GM12878 (cell line): ENCODE measurements at regions not wholly inside any gene's neighbourhood (a gene's known extent, or its start where the extent isn't known, plus 50 kb on each side); places are given as distances from the start of the nearest gene placed in this dataset.

Experiments
- ATAC-seq: fragments of 200-7000 bp; cut with Tn5 transposase; 3 replicates; pipeline ENCODE4 v1.9.1; 2020; ENCODE audit warnings: mild to moderate bottlenecking, moderate library complexity
- BruUV-seq: library from RNA; stranded (reverse); fragments of 400-500 nt; replicated peaks from 2 replicates; lab custom pipeline; 2021; lab: Mats Ljungman, UMichigan
- CTCF ChIA-PET: fragments of 300-600 bp; sonication (Branson Sonifier 250); formaldehyde crosslinking; extraction: SDS; loops from one replicate; lab custom pipeline; 2021; ENCODE audit warnings: inconsistent platforms; lab: Yijun Ruan, JAX
- POLR2A ChIA-PET: fragments of 350-600 bp; formaldehyde crosslinking; extraction: SDS; loops from one replicate; lab custom pipeline; 2021; ENCODE audit warnings: inconsistent platforms; lab: Charles Lee
- RAD21 ChIA-PET: fragments of 300-600 bp; sonication (Branson Sonifier 250); formaldehyde crosslinking; loops from one replicate; lab custom pipeline; 2023; ENCODE audit warnings: antibody characterized with exemption; ENCODE audit not compliant: unreplicated experiment; lab: Charles Lee
- SMC1A ChIA-PET: fragments of 300-600 bp; sonication (Branson Sonifier 250); formaldehyde crosslinking; loops from one replicate; lab custom pipeline; 2023; ENCODE audit not compliant: unreplicated experiment, uncharacterized antibody; lab: Charles Lee
- DNase-seq: peaks from one replicate; pipeline ENCODE4 v3.0.0-alpha.2; 2011; ENCODE audit warnings: low read depth, low spot score
- FAIRE-seq: peaks from 3 replicates; lab custom pipeline; 2011; peaks lifted over from hg19 to GRCh38; lab: Jason Lieb, UNC
- H2AFZ ChIP-seq: 2 replicates; pipeline ENCODE4 v1.6.0; 2011; ENCODE audit warnings: low read depth, low read length, control low read depth; ENCODE audit not compliant: control insufficient read depth
- H3K27ac ChIP-seq: 2 replicates; pipeline ENCODE4 v1.5.1; 2011; ENCODE audit warnings: control low read depth; ENCODE audit not compliant: control insufficient read depth, insufficient read depth
- H3K27me3 ChIP-seq, 2 experiments: replicated peaks in 1 of 2; 2 replicates each; pipeline versions ENCODE4 v1.6.0 to v1.6.1; 2011; ENCODE audit warnings: low read length in 1 of 2; ENCODE audit not compliant: control insufficient read depth in 2 of 2, insufficient read depth in 2 of 2
- H3K36me3 ChIP-seq, 2 experiments: 2 replicates each; pipeline ENCODE4 v1.5.1; 2011; ENCODE audit warnings: low read length in 1 of 2; ENCODE audit not compliant: control insufficient read depth in 2 of 2, insufficient read depth in 2 of 2
- H3K4me1 ChIP-seq: 2 replicates; pipeline ENCODE4 v1.6.1; 2011; ENCODE audit warnings: mild to moderate bottlenecking, low read length, moderate library complexity, mixed read lengths; ENCODE audit not compliant: control insufficient read depth, insufficient read depth
- H3K4me2 ChIP-seq: 2 replicates; pipeline ENCODE4 v1.6.0; 2011; ENCODE audit warnings: control low read depth; ENCODE audit not compliant: control insufficient read depth, insufficient read depth
- H3K4me3 ChIP-seq: fragments of 200-600 bp; sonication (generic); 2 replicates; pipeline ENCODE4 v1.5.1; 2016
- H3K79me2 ChIP-seq: 2 replicates; pipeline ENCODE4 v1.6.0; 2011; ENCODE audit warnings: low read length; ENCODE audit not compliant: control insufficient read depth, insufficient read depth
- H3K9ac ChIP-seq: 2 replicates; pipeline ENCODE4 v1.8.0; 2011; ENCODE audit warnings: low read length, control low read depth, mixed read lengths; ENCODE audit not compliant: control insufficient read depth, insufficient read depth
- H3K9me3 ChIP-seq: replicated peaks from 3 replicates; pipeline ENCODE4 v1.5.1; 2011; ENCODE audit warnings: mild to moderate bottlenecking, low read length; ENCODE audit not compliant: control insufficient read depth, insufficient read depth
- H4K20me1 ChIP-seq: 2 replicates; pipeline ENCODE4 v1.6.0; 2011; ENCODE audit not compliant: control insufficient read depth, insufficient read depth
- EED ChIP-seq: sonication (generic); IDR thresholded peaks from 2 replicates; pipeline ENCODE4 v1.6.1; 2016; ENCODE audit warnings: antibody characterized with exemption, low read depth
- EP300 ChIP-seq, 2 experiments: fragments of 150-350 bp in 1 of 2; IDR thresholded peaks; 2 replicates each; pipeline ENCODE4 v1.6.1; 2011 to 2012; ENCODE audit warnings: low read depth in 2 of 2, low read length in 2 of 2, borderline replicate concordance in 1 of 2, improper control_type of control experiment in 1 of 2, inconsistent platforms in 1 of 2; ENCODE audit not compliant: control insufficient read depth in 1 of 2
- MTA2 ChIP-seq: fragments of 450-650 bp; IDR thresholded peaks from 2 replicates; pipeline ENCODE4 v1.6.1; 2016; ENCODE audit warnings: low read depth, mild to moderate bottlenecking, moderate library complexity
- NFXL1 ChIP-seq: fragments of 450-650 bp; IDR thresholded peaks from 2 replicates; pipeline ENCODE4 v1.6.1; 2017; ENCODE audit warnings: antibody characterized with exemption, mild to moderate bottlenecking, borderline replicate concordance
- NR2F1 ChIP-seq: fragments of 450-650 bp; conservative IDR thresholded peaks from 2 replicates; pipeline ENCODE4 v1.6.1; 2017; ENCODE audit warnings: mild to moderate bottlenecking
- PKNOX1 ChIP-seq: fragments of 450-650 bp; IDR thresholded peaks from 2 replicates; pipeline ENCODE4 v1.6.1; 2016; ENCODE audit warnings: mild to moderate bottlenecking
- SMC3 ChIP-seq: IDR thresholded peaks from 2 replicates; pipeline ENCODE4 v1.6.1; 2011; ENCODE audit warnings: low read length, improper control_type of control experiment, borderline replicate concordance
- ZNF384 ChIP-seq: IDR thresholded peaks from 2 replicates; pipeline ENCODE4 v1.6.1; 2012; ENCODE audit warnings: low read depth, mild to moderate bottlenecking, low read length, improper control_type of control experiment, borderline replicate concordance
- WGBS: methylation state at CpG from one replicate; pipeline ENCODE4 v1.1.6; 2016; ENCODE audit warnings: low lambda C conversion rate; ENCODE audit not compliant: insufficient replicate concordance, insufficient coverage; ENCODE audit errors: missing lambda C conversion rate; 5-methylcytosine and 5-hydroxymethylcytosine counted together
- in situ Hi-C: fragments of 300-500 bp; cut with MboI; formaldehyde crosslinking; loops from 9 replicates; pipeline ENCODE4 v1.14.3; 2018; ENCODE audit warnings: mixed read lengths
- intact Hi-C: fragments of 100-400 bp; cut with micrococcal nuclease; formaldehyde crosslinking; loops from one replicate; pipeline ENCODE4 v1.14.2; 2022; ENCODE audit not compliant: unreplicated experiment
- TF ChIP-seq, protein P1 (sequence below): IDR thresholded peaks from 2 replicates; pipeline ENCODE4 v1.6.1; 2011; ENCODE audit warnings: mild to moderate bottlenecking, low read depth, low read length, moderate library complexity; ENCODE audit not compliant: insufficient replicate concordance
- TF ChIP-seq, protein P2 (sequence below): fragments of 450-650 bp; IDR thresholded peaks from 2 replicates; pipeline ENCODE4 v1.6.1; 2016; ENCODE audit warnings: mild to moderate bottlenecking, moderate library complexity, borderline replicate concordance

DNA sequence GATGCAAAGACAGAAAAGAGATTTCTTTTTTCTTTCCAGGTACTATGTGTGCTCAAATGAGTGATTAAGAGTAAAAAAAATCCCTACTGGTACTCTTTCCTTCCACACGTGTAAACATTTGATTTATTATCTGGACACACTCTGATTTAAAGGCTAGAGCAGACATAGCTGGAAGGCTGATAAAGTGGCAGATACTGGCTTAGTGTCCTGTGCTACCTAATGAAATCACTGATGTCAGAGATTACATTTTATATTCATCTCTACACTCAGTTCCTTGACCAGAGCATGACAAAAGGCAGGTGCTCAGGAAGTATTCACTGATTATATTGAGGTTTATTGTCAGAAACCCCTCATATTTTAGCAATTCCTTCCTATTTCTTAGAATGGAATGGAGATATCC, 136.6 kb upstream of the SLC38A2 start:
- FAIRE-seq (no peak), ATAC-seq (no peak), DNase-seq (no peak)
- H3K36me3 ChIP-seq = no peaks in the 10 kb centered on the region
- H3K9ac ChIP-seq = no peak overlapping the region
- H3K27me3 ChIP-seq = no peaks in the 10 kb centered on the region
- H4K20me1 ChIP-seq = no peaks in the 10 kb centered on the region
- H3K79me2 ChIP-seq = no peaks in the 10 kb centered on the region
- H3K4me3 ChIP-seq = no peak overlapping the region
- SMC1A ChIA-PET = interaction anchor here (2.1 to 2.2 kb wide), 2 partner anchors 12 to 14 kb away, joined by 6 to 7 read pairs; no protein-coding TSS in a partner anchor
- RAD21 ChIA-PET = no interaction called here
- POLR2A ChIA-PET = no interaction called here
- no peak overlapping the region for H2AFZ ChIP-seq
- in situ Hi-C loops (no loop called here), intact Hi-C loops (no loop called here)
- peaks cover 12% of the 10 kb centered on the region for H3K9me3 ChIP-seq
- no peaks in the 10 kb centered on the region for H3K4me1 ChIP-seq
- H3K4me2 ChIP-seq = no peak overlapping the region
- TF ChIP-seq PKNOX1 = no peak
- TF ChIP-seq EP300 (IDR thresholded peaks at IDR 0.05; ENCODE audit: borderline replicate concordance in 1 of 2, control insufficient read depth in 1 of 2, low read depth in 2 of 2, low read length in 2 of 2) = no peak
- TF ChIP-seq, protein P1, sequence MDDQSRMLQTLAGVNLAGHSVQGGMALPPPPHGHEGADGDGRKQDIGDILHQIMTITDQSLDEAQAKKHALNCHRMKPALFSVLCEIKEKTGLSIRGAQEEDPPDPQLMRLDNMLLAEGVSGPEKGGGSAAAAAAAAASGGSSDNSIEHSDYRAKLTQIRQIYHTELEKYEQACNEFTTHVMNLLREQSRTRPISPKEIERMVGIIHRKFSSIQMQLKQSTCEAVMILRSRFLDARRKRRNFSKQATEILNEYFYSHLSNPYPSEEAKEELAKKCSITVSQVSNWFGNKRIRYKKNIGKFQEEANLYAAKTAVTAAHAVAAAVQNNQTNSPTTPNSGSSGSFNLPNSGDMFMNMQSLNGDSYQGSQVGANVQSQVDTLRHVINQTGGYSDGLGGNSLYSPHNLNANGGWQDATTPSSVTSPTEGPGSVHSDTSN = no peak
- TF ChIP-seq, protein P2, sequence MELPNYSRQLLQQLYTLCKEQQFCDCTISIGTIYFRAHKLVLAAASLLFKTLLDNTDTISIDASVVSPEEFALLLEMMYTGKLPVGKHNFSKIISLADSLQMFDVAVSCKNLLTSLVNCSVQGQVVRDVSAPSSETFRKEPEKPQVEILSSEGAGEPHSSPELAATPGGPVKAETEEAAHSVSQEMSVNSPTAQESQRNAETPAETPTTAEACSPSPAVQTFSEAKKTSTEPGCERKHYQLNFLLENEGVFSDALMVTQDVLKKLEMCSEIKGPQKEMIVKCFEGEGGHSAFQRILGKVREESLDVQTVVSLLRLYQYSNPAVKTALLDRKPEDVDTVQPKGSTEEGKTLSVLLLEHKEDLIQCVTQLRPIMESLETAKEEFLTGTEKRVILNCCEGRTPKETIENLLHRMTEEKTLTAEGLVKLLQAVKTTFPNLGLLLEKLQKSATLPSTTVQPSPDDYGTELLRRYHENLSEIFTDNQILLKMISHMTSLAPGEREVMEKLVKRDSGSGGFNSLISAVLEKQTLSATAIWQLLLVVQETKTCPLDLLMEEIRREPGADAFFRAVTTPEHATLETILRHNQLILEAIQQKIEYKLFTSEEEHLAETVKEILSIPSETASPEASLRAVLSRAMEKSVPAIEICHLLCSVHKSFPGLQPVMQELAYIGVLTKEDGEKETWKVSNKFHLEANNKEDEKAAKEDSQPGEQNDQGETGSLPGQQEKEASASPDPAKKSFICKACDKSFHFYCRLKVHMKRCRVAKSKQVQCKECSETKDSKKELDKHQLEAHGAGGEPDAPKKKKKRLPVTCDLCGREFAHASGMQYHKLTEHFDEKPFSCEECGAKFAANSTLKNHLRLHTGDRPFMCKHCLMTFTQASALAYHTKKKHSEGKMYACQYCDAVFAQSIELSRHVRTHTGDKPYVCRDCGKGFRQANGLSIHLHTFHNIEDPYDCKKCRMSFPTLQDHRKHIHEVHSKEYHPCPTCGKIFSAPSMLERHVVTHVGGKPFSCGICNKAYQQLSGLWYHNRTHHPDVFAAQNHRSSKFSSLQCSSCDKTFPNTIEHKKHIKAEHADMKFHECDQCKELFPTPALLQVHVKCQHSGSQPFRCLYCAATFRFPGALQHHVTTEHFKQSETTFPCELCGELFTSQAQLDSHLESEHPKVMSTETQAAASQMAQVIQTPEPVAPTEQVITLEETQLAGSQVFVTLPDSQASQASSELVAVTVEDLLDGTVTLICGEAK = no peak
- no peak for TF ChIP-seq MTA2
- no peak for TF ChIP-seq SMC3
- no peak for TF ChIP-seq NR2F1
- no peak for TF ChIP-seq NFXL1
- no peak for TF ChIP-seq ZNF384
- no peak for TF ChIP-seq EED
- TF ChIP-seq, all 136 proteins: peak for 0
- H3K27ac ChIP-seq = no peak overlapping the region
- BruUV-seq = no TSS peak
- CTCF ChIA-PET = no interaction called here
- WGBS = 59% methylated on average over 1 of the region's 1 CpG
